Medulla oblongata (tissue), 1 donor: ENCODE measurements at regions not wholly inside any gene's neighbourhood (a gene's known extent, or its start where the extent isn't known, plus 50 kb on each side); places are given as distances from the start of the nearest gene placed in this dataset.
A peak's percentile ranks its signal among the peaks of the same experiment; 100 is the strongest.

Source experiments
- DNase-seq: peaks from one replicate; pipeline ENCODE4 v3.0.0-alpha.2; 2015; ENCODE audit errors: extremely low spot score

DNA sequence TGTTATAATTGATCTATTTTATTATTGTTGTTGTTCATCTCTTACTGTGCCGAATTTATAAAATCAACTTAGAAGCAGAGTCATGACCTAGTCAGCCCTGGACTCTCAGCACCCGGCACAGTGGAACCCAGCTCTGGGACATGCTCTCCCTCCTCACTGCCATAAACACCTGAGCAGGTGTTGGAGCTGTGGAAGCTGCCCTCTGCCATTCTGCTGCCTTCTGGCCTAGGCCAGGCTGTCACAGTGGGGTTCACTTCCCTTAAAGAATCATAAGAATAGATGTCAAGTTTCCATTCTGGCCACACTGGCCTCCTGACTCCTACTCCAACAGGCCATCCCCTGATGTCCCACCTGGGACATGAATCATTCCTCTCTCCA lies 192.2 kb downstream of the ZFP36L2 start:
- no peak for DNase-seq

GRCh38 chr2:43033466-43034241 lies 192.8 kb downstream of the ZFP36L2 start:
- DNase-seq: no peak

DNA sequence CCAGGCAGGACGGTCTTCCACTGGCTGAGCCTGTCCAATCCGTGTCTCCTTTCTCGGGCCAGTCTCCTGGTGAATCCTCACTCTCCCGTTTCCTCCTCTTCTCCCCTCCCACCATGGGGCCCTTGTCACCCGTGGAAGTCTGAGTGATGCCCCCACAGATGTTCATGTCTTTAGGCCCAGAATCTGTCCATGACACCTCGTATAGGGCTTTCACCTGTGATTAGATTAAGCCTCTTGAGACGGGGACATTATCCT lies 193.5 kb downstream of the ZFP36L2 start:
- no peak for DNase-seq

DNA sequence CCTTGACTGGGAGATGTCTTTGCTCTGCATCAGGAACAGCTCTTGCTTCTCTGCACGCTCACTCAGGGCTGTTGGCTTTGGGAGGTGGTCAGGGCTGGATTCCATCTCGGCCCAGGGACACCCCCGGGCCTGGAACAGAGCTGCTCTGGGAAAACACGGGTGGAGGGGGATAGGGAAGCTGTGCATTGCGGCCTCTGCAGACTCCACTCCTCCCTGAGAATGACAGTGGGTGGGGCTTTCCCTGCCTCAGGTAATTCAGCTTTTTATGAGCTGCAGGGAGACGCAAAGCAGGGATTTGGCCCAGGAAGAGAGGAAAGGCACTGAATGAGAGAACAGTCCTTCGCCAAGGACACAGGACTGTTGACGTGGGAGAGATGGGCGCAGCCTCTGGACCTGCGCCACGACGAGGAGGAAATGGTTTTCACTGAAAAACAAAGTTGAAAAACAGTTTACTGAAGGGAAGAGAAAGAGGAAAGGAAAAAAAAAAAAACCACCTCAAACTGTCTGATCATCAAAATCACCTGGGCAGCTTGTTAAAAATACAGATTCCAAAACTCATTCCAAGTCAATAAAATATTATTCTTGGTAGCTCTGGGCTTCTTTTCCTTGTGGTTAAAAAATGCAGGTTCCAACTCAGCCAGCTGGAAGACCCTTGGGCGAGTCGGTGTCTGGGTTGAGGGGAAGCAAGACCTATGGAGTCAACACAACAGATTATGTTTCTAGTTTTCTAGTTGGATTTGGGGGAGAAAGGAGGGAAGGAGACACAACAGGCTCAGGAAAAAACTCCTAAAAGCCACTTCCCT lies 194.0 kb downstream of the ZFP36L2 start:
- DNase-seq: peak; percentile 45

DNA sequence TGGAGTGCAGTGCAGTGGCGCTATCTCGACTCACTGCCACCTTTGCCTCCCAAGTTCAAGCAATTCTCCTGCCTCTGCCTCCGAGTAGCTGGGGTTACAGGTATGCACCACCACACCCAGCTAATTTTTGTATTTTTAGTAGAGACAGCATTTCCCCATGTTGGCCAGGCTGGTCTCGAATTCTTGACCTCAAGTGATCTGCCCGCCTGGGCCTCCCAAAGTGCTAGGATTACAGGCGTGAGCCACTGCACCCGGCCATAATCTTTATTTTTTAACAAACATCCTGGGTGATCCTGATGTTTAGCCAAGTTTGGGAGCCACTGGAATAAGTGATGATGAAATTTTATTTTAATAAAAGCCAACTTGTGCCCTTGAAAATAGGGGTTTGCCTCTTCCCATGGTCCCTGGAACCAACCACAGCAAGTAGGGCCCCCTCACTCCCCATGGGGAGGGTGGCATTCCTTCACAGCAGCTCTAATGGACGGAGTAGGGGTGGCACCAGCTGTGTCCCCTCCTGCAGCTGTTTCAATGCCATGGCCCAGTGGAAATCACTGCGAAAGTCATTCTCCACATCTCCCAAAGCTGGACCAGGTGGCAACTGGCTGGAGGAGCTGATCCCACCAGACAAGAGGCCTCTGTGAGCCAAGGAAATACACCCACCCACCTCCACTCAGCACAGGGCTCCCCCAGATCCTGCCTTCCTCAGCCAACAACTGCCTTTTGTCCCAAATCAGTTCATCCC lies 194.8 kb downstream of the ZFP36L2 start:
- no peak for DNase-seq

DNA sequence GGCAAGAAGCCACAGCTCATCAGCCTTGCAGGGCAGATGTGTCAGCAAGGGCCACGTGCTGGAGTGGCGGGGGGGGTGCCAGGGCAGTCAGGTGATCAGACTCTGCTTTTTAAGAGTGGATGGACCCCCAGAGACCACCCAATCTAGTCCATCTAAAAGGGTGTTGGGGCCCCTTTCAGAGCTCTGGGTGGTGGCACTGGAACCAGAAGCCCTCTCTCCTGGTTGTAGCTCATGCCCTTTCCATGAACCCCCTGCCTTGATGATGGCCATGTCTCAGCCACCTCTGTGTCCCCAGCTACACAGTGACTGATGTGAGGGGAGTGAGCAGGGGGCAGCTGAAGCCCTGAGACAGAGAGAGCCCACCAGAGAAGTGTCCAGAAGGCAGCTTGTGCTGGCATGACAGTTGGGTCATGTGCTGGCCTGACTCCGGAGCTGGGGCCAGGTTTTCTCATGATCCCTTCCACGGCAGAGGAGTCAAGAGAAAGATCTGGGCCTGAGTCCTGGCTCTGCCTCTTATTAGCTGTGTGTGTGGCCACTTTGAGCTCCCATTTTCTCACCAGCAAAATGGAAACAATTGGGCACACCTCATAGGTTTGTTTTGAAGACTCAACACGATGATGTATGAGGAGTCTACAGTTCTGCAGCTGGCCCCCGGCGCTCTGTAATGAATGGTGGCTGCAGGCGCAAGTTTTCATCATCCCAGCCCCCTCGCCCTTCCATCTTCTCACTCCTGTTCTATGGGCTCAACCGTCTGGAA lies 195.7 kb downstream of the ZFP36L2 start:
- no peak for DNase-seq

DNA sequence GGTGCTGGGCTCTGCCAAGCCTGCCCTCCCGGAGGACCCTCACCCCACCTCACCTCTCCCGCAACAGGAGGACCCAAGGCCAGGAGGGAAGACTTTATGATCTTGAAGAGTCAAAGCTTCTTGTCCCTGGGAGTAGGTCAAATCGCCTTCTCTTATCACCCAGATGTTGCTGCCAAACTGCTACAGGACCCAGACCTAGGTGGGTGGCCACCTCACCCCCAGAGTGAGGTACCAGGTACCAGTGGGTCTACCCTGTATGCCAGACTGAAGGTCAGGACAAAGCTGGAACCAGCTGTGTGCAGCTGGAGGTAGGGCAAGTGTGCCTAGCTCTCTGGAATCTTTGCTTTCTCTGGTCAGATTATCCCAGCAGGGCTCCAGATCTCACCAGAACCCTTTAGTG lies 197.2 kb downstream of the ZFP36L2 start:
- DNase-seq: no peak

- no peak for DNase-seq
These were observed 198.2 kb downstream of the ZFP36L2 start for GRCh38 chr2:43028188-43028587.

GRCh38 chr2:43027097-43027873 lies 199.1 kb downstream of the ZFP36L2 start:
- no peak for DNase-seq

- DNase-seq: no peak
These were observed 199.8 kb downstream of the ZFP36L2 start for GRCh38 chr2:43026426-43027096.

DNA sequence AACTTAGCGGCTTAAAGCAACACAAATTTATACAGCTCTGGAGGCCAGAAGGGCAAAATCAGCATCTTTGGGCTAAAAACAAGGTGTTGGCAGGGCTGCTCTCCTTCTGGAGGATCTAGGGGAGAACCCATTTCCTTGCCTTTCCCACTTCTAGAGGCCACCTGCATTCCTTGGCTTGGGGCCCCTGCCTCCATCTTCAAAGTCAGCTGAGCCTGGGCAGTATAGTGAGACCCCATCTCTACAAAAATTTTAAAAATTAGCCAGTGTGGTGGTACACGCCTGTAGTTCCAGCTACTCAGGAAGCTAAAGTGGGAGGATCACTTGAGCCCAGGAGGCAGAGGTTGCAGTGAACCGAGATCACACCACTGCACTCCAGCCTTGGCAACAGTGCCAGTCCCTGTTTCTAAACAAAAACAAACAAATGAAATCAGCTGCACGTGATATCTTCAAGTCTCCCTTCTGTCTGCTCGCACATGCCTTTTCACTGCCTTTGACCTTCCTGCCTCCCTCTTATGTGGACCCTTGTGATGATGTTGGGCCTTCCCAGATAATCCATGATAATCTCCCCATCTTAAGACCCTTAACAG lies 200.6 kb downstream of the ZFP36L2 start:
- no peak for DNase-seq

GRCh38 chr2:43024515-43025011 lies 201.8 kb downstream of the ZFP36L2 start:
- DNase-seq: peak; percentile 83

DNA sequence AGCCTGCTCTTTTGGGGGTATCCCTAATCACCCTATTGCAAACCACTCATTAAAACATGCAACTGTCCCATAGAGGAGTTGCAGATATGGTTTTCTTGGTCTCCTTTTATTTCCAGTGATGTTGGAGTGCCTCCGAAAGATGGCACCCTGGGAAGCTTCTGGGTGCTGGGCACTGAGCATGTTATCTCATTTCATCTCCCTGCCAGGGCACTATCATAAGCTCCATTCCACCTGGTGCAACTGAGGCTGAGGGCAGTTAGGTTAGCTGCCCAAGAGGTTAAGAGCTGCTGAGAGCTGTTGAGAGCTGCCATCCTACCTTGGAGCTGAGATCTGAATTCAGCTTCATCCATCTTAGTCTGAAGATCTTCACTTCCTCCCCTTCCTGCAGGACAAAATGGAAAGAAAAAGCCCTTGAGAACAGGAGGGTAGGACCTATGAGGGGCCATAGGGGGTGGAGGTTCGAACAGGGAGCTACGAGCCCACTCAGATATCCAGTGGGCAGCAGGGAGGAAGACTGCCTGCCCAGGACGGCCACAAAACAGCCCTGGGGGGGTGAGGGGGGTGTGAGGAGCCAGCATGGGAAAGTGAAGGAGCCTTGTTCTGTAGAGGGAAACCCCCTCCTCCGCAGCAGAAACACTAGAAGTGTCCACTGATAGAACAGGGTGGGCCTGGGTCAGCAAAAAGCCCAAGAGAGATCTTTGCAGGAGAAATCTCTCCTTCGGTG lies 202.5 kb downstream of the ZFP36L2 start:
- no peak for DNase-seq

DNA sequence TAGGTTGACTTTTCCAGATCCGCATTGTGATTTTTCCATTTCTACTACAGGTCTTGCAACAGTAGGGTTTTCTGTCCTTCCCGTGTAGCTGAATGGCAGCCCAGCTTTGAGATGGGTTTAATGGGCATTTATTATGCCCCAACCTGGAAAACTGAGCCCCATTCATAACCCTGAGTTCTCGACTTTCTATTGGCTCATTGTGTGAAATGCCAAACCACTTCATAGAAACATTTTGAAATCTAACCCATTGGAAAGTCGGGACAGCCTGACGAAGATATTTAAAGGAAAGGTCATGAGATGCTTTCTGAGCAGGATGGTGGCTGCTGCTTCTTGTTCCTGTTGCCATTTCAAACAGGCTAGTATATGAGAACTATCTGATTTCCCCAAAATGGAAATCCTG lies 203.5 kb downstream of the ZFP36L2 start:
- no peak for DNase-seq

GRCh38 chr2:43021791-43022509 lies 204.5 kb downstream of the ZFP36L2 start:
- DNase-seq: peak; percentile 51

DNA sequence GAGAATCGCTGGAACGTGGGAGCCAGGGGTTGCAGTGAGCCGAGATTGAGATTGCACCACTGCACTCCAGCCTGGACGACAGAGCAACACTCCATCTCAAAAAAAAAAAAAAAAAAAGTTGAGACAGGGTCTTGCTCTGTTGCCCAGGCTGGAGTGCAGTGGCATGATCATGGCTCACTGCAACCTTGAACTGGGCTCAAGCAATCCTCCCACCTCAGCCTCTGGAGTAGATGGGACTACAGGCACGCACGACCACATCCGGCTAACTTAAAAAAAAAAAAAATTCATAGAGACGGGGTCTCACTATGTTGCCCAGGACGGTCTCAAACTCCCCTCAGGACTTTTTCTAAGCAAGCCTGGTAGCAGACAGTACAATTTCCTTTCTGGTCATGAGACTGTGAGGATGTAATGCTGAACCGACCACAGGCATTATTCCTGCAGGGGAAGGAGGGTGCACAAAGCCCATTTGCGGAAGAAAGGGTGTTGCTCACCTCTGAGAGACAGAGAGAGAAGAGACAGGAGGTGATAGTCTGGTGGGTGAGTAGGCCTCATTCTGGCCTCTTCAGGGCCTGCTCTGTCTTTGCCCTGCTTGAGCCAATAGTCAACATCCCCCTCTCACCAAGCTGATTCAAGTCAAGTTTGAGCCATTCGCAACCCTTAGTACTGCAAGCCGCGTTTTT lies 205.3 kb downstream of the ZFP36L2 start:
- DNase-seq: peak; percentile 69

- no peak for DNase-seq
These were observed 206.1 kb downstream of the ZFP36L2 start for GRCh38 chr2:43020296-43020695.

DNA sequence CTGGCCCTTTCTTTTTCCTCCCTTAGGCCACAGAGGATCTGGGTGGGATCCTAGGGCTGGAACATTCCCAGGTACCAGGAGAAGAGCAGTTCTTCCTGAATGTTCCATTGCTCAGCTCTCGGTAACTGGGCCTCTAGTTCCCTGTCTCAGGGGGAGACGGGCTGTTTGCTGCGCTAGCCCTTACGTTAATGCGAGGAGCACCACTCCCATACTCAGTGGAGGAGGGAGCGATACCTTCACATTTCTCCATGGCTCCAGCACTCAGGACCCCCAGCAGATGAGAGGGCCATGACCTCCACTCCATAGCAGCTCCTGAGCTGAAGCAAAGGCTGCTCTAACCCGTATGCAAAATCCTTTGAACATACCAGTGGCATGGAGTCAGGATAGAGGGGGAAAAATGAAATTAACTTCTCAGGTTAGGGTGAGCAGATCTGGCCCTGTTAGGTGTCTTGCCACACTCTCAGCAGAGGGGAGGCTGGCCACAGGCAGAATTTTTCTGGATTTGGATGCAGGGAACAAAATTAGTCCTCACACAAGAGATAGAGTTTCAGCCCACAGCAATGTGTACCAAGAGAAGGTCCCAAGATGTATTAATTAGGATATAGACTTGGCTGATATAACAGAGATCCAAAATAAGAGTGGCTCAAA lies 206.7 kb downstream of the ZFP36L2 start:
- DNase-seq: no peak
